HG02759 (cell line): ENCODE measurements at regions not wholly inside any gene's neighbourhood (a gene's known extent, or its start where the extent isn't known, plus 50 kb on each side); places are given as distances from the start of the nearest gene placed in this dataset.
A peak's percentile ranks its signal among the peaks of the same experiment; 100 is the strongest.
"Not testable (repeated sequence)": the region's sequence is repeated elsewhere in the genome, so short reads cannot be mapped to it uniquely, and the experiment has no call there.

Experiments used
- ATAC-seq: cut with Tn5 transposase; IDR thresholded peaks from one replicate; pipeline ENCODE4 v1.9.1; 2021; ENCODE audit warnings: mild to moderate bottlenecking, moderate library complexity; ENCODE audit not compliant: unreplicated experiment

DNA sequence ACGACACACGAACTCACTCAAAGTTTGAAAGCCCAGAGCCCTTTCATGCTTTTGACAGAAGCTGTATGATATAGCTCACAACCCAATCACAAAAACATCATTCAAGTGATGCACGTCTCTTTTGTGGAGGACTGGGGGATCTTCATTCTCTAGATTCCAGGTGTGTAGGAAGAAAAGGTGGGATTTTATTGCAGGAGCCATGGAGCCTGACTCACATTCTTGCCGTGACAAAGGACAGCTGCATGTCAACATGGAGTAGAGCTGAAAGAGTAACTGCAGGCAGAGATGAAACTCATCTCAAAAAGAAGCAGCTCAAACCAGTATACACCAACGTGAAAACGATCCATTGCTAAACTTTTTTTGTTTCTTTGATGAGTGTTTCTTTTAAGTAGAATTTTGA is 50.9 kb upstream of the PDE1A start:
- ATAC-seq = no peak

DNA sequence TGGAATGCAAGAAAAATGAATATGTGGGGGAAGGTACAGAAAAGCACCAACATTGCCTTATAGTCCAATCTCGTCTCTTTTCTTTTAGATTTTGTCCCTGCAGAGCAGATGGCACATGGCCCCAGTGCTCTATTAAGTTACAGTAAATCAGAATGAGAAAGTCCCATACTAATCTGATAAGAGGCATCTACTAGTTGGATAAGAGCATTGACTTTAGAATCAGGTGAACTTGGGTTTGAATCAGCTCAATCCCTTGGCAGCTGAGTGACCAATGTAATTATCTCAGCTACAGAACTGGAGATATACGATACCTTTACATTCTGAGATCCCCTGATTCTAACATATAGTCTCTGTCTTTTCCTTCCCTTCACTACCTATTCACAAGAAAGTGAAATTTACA is 54.8 kb upstream of the PDE1A start:
- ATAC-seq = no peak

DNA sequence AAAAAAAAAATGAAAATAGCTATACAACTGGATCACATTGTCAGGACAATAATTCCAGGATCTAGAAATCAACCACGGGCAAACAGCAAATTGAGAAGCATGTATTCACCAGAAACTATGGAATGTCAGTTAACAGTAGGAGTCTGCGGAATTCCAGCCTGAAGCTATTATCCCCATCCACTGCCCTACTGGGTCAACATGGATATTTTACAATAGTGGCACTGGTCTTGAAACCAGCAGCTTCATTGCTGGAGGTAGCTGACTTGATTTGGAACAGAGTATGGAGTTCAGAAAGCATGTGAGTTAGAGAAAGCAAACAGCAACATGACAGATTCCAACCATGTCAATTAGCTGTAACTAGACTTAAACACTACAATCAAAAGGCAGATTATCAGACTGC is 55.7 kb upstream of the PDE1A start:
- no peak for ATAC-seq

DNA sequence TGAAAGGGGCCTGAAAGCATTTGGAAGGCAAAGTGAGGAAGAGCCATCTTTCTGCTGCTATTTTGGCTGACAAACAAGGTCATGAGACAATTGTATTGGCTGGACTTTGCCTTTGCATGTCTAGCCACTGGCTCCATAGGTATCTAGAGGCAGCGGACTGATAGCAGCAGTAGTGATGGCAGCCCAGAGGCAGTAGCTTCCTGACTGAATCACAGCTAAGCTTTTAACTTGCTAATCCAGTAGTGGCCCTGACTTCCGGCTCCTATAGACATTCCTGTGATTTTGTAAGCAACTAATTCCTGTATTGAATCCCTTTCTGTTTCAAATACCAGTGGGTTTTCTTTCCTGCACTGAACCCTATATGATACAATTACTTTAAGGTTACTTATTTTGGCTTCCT is 69.8 kb upstream of the PDE1A start:
- no peak for ATAC-seq

DNA sequence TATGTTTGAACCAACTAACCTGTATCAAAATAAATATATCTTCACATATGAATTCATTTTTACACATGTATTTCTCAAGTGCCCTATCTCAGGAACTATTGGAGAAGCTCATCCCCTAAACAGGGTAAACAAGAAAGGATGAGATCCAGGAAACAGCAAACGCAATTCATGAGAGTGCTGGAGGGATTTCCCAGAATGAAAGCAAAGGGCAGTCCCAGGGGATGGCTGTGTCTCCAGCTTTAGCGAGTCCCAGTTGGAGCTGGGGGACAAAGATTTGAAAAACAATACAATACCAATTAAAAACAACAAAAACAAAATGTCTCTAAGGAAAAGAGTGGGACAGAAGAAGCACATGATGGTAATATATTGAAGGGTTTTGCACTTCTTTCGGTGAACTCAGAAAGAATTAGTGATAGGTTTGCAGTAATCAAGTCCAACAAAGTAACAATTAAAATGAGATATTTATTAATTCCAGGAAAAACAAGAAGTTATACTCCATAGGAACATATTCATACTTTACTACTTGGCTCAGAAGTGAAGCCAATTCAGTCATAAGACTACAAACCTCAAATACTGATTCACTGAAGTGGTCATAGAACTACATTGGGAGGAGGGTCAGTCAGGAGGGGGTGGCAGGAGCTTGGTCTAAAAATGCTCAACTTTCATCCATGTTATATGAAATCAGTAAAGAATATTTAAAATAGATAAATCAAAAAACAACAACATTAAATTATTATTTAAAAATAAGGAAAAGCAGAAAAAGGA is 73.1 kb upstream of the PDE1A start:
- ATAC-seq = no peak

DNA sequence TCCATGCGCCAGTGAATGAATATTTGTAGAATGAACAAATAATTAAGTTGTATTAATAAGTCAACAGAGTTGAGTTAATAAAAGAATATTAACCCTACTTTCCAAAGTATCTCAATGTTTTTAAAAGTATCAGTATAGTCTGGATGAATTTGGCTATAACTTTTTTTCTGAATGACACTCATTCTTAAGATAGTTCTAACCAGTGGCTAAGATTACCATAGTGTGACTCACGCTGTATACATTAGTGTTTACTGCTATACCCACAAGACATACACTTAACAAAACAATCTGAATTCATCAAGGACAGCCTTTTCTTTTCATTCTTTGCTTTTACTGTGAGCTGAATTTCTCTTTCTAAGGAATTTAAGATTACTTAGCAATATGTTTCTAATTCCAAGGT is 77.0 kb upstream of the PDE1A start:
- ATAC-seq = no peak

DNA sequence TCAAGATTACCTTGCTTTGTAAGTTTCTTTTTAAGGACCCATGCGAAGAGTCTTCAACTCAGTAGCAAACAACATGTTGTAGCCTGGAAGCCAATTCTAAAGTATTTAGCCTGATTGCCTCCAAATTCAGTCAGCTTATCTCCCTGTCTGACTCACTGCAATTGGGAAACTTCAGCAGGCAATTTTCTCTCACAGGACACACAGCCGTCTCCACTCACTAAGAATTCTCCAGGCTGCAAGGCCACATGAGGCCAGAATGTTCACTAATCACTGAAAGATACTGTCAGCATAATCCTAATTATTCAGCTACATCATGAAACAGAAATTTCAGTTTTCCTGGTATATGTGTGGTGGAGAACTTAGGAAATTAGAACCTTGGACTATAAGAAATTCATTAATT is 78.1 kb upstream of the PDE1A start:
- ATAC-seq = no peak

DNA sequence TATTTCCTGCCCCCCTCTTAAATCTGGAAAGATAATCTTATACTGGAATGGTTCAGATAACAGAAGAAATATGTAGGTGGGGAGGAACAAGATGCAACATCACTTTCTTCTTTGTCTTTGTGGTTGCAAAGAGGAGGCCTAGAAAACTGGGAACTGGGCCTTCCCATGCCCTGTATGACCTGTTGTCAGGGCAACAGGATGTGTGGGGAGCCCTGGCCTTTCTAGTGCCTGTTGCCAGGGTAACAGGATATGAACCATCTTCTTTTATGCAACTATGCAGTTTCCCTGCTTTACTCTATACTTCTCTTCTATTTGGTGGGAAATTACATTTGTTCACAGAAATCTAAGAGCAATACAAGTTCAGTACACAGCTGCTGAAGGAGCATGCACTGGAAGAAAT is 79.8 kb upstream of the PDE1A start:
- ATAC-seq = no peak

DNA sequence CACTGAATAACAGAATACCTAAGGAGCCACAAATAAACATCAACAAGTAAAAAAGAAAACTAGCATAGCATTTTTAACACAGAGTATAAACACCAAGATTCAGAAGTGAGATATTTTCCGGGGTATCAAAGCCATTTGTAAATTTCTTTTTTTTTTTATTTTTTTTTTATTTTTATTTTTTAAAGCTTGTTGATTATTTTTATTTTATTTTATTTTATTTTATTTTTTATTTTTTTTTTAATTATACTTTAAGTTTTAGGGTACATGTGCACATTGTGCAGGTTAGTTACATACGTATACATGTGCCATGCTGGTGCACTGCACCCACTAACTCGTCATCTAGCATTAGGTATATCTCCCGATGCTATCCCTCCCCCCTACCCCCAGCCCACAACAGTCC is 81.7 kb upstream of the PDE1A start:
- not testable (repeated sequence) for ATAC-seq

DNA sequence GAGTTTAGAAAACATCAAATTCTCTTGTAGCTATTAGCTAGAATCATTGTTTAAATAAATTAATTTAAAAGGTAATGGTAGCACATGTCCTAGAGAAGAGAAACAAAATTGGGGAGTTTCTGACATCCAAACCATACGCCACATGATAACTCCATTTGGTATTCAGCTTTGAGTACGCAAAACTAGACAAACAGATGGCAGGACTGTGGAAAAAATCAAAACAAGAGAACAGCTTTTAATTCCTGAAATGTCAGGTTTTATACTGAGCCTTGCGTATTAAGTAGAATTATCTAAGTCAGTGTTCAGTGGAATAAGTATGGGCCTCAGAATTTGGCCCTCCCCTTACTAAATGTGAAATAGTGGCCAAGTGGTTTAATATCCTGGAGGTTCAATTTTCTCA is 82.4 kb upstream of the PDE1A start:
- ATAC-seq = no peak

DNA sequence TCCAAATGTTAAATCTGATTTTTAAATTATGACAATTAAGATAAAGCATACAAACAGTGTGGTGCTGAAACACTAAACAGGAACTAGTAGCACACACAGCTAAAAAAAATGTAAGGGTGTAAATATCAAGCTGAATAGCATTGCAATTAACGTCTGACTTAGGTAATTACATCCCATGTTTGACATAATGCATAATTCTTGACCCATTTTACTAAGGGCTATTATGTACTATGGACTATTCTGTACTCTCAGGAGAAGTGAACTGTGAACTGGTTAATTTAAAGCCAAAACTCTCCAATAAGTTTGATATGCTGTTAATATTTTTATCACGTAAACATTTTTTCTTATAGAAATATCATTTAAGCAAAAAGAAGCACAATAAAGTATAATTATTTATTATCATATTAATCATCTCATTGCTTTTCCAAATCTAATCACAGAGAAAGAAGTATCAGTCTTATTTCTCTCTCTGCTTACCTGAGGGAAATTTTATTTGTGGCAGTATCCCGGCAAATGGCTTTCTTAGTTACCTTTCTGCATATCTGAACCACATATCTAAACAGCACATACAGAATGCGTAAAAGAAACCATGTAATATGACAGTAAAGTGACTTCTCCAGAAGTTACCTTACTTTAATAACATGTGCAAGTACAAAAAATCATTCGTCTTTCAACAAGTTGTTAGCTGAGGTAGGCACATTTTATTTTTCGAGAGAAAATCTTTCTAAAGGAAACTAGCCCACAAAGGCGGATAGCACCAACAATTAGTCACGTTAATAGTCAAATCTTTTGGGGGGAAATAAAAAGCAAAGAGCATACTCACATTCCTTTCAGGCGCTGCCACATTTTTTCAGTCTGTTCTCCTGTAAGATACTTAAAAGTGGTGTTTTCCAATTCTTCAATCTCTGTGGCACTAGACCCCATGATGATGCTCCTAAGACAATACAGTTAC is 94.9 kb upstream of the PDE1A start:
- no peak for ATAC-seq

DNA sequence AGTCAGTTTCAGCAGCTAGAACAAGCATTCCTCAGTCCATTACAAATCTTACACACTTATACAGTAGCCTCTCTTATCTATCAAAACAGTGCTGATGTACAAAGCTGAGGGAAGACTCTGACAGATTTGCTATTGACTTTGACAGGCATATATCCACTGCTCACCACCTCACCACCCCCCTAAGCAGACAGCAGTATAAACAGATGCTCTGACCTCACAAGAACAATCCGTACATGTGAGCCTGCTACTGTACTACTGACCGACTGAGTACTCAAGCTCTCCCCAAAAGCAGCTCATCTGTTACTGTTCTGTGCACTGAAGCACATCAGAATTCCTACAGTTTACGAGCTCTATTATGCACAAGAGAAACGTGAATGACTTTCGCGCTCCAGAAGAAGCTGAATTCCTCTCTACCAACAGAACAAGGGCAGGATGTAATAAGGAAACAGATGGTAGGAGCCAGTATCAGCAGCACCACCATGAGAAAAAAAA is 95.6 kb upstream of the PDE1A start:
- ATAC-seq = no peak

DNA sequence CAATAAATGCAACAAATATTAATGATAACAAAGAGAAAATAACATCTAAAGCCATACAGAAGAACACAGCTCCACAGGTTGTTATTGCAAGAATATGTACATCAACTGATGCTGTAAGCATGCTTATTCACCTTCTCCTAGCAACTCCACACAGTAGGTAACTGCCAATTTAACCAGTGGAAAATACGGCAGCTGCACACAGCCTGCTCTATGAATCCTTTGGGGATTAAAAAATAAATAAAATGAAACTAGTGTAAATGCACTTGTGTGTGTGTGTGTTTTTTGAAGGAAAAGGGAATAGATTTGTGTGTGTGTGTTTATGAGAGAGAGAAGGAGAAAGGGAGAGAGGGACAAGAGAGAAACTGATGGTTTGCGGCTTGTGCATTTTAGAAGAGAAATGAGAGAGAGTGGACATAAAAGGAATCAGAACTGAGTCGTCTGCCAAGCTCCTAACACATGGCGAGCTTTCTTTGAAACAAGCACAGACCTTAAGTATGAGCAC is 96.2 kb upstream of the PDE1A start:
- ATAC-seq = no peak

DNA sequence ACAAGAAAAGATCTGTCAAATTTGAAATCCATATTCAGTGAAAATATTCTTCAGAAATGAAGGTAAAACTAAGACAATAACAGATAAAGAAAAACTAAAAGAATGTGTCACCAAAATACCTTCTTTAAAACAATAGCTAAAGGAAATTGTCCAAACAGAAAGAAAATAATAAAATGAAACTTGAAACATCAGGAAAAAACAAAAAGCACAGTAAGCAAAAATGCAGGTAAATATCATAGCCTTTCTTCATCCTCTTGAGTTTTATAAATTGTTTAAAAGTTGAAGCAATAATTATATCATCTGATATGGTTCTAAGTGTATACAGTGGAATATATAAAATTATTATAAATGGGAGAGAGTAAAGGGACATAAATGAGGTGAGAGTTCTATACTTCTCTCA is 103.8 kb upstream of the PDE1A start:
- ATAC-seq = no peak

DNA sequence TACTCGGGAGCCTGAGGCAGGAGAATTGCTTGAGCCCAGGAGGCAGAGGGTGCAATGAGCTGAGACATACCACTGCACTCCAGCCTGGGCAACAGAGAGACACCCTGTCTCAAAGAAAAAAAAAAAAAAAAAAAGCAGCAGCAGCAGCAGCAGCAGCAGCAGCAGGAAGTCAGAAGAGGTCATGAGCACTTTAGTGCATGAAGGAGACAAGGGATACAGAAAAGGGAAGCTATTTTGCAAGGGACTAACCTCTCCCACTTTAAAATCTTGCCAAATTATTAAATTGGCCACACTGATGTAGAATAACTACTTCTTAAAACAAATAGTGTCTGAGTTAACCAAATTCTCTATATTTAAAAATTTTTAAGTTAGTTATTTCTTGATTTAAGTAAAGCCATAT is 113.4 kb upstream of the PDE1A start:
- ATAC-seq = no peak

DNA sequence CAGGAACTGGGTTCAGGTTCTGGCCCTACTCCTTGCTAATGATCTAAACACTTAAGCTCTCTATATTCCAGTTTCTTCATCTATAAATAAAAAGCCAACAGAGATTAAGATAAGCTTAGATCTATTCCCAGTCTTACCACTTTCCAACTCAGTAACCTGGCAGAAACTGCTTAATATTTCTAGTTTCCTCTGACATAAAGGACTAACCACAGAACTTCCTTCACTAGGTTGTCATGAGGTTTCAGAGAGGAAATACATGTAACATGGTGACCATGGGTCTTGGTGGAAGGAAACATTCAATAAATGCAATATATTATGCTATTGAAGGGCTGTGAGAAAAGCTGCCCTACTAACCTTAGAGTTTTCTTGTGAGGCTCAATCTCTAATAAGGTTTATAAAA is 114.4 kb upstream of the PDE1A start:
- peak; percentile 75 for ATAC-seq

DNA sequence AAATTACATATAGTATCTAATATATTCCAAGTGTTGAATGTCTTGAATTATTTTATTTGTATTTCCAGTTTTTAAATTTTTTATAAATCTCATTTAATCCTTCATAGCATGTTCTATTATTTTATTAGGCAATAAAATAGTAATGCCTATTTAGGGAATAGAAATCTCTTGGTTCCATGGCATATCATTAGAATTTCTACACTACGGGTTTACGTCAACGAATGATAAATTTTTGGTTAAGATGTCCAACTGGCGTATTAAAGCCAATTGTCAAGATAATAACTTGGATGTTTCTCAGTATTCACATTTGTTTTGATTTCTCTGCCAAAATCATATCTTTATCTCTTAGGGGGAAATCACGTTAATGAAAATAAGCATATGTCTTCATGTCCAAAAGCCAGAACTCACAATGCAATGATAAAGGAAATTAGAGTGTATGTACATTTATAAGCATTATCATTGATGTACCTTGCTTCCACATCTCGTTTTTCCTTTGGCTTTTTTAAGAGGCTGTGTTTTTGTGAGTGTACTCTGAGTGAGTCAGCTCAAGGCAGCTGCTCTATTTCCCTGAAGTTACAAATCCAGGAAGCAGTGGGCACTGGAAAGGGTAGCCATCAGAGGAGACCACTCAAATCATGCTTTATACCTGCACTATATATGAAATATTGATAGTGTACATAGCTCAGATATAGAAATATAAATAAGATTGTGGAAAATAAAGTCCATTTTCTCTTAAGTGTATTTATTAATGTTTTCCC is 115.8 kb upstream of the PDE1A start:
- no peak for ATAC-seq

DNA sequence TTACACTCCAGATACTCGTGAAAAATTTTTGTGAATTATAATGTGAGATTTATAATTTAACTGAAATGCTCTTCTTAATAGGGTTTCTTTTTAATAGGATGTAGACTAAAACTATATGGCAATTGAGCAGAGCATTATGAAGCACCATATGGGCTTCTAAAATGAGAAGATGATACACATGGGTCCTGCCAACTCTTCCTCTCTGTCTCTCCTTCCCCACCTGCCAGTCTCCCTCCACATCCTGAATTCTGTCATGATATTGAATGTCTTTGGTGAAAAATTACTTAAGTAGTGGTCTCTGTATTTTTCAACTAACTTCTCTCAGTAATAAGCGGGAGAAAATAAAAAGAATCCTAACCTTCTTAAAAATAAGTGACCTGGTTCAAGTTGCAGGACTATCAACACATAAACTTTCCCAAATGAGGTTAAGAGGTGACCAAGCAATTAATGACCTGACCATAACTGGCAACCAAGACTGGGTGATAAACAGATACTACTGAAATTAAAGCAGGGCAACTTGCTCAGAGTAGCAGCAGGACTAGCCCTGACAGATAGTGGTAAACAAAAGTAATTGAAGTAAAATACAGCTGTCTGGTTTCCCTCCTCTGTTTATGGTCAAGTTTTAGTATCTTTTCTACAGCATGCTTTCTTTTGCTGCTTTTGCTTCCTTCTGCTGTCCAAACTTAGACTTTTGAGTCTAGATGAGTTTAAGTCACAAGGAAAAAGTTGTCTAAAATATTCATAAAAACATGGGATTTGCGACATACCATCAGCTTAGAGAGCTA is 117.1 kb upstream of the PDE1A start:
- ATAC-seq = no peak

DNA sequence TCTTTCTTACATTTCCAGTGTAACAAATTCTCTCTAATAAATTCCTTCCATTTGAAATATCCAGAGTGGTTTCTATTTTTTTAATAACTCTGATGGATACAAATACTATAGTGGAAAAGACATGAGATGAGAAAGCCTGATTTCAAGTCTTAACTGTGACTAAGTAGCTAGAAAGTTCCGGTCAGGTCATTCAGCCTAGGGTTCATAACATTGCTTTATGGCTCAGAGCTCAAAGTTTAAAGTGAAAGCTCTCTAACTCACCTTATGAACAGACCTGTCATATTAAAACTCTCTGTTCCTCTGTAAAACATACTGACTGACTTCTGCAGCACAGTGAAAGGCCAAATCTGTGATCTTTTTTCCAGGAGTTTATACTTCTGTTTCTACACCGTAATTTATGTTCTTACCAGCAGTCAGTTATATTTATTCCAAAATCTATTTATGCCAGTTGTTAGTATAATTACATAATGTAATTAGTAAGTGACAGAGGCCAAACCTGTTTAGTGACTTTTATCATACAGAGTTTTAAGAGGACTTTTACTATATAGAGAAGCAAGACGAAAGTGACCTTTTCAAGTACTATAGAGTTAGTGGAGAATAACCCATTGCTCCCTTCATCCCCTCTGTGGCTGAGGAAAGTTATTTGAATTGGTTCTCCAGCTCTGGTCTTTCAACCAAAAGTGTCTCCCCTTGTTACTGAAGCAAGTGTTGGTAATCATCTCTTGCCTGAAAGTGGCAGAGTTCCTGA is 118.8 kb upstream of the PDE1A start:
- ATAC-seq = peak; percentile 68
